HEK293 (cell line): ENCODE measurements at regions not wholly inside any gene's neighbourhood (a gene's known extent, or its start where the extent isn't known, plus 50 kb on each side); places are given as distances from the start of the nearest gene placed in this dataset.
A peak's percentile ranks its signal among the peaks of the same experiment; 100 is the strongest.

Source experiments
- CTCF ChIA-PET: fragments of 350-600 bp; formaldehyde crosslinking; extraction: SDS; loops from one replicate; lab custom pipeline; 2021; ENCODE audit warnings: antibody characterized with exemption; lab: Yijun Ruan, JAX
- POLR2A ChIA-PET: fragments of 300-600 bp; formaldehyde crosslinking; extraction: SDS; loops from one replicate; lab custom pipeline; 2020; ENCODE audit warnings: antibody characterized with exemption, inconsistent platforms; lab: Yijun Ruan, JAX
- H3K27ac ChIP-seq: fragments of 200-500 bp; sonication (Bioruptor generic); 2 replicates; pipeline ENCODE4 v1.5.1; 2014; ENCODE audit warnings: low read depth, low read length, control low read depth, inconsistent platforms; ENCODE audit errors: extremely low read depth
- H3K36me3 ChIP-seq, 2 experiments: fragments of 200-500 bp in 1 of 2; sonication (Bioruptor generic) in 1 of 2; 1 replicate in 1 of 2; 2 replicates in 1 of 2; pipeline ENCODE4 v1.5.1; 2014 to 2017; ENCODE audit warnings: inconsistent platforms in 2 of 2, low read length in 2 of 2; ENCODE audit not compliant: control insufficient read depth in 2 of 2, insufficient read depth in 1 of 2
- H3K4me1 ChIP-seq: fragments of 200-500 bp; sonication (Bioruptor generic); 2 replicates; pipeline ENCODE4 v1.5.1; 2014; ENCODE audit warnings: mild to moderate bottlenecking, low read length, inconsistent platforms; ENCODE audit not compliant: control insufficient read depth, insufficient read depth
- H3K4me3 ChIP-seq: 2 replicates; pipeline ENCODE4 v1.5.1; 2011; ENCODE audit warnings: low read depth, mild to moderate bottlenecking, control low read depth, low read length, moderate library complexity
- H3K9me3 ChIP-seq: fragments of 200-500 bp; sonication (Bioruptor generic); 2 replicates; pipeline ENCODE4 v1.5.1; 2014; ENCODE audit warnings: low read depth, low read length, inconsistent platforms; ENCODE audit not compliant: control insufficient read depth, insufficient read depth
- FEZF1 ChIP-seq: fragments of 450-650 bp; formaldehyde crosslinking; IDR thresholded peaks from 2 replicates; pipeline ENCODE4 v1.5.1; 2016; ENCODE audit warnings: missing biosample characterization, missing genetic modification characterization
- GFI1B ChIP-seq: fragments of 450-650 bp; formaldehyde crosslinking; IDR thresholded peaks from 2 replicates; pipeline ENCODE4 v1.5.1; 2016; ENCODE audit warnings: missing biosample characterization, missing genetic modification characterization
- GLIS1 ChIP-seq: fragments of 450-650 bp; formaldehyde crosslinking; IDR thresholded peaks from 2 replicates; pipeline ENCODE4 v1.5.1; 2016; ENCODE audit warnings: missing biosample characterization, missing genetic modification characterization
- KLF7 ChIP-seq: fragments of 450-650 bp; formaldehyde crosslinking; IDR thresholded peaks from 2 replicates; pipeline ENCODE4 v1.5.1; 2016; ENCODE audit warnings: missing biosample characterization, missing genetic modification characterization, borderline replicate concordance
- KLF8 ChIP-seq: fragments of 450-650 bp; formaldehyde crosslinking; IDR thresholded peaks from 2 replicates; pipeline ENCODE4 v1.5.1; 2016; ENCODE audit warnings: missing biosample characterization, missing genetic modification characterization
- MEIS1 ChIP-seq: sonication (generic); formaldehyde crosslinking; IDR thresholded peaks from 2 replicates; pipeline ENCODE4 v1.8.1; 2022; ENCODE audit warnings: missing genetic modification reagents, mild to moderate bottlenecking, borderline replicate concordance
- OSR2 ChIP-seq: fragments of 450-650 bp; formaldehyde crosslinking; IDR thresholded peaks from 2 replicates; pipeline ENCODE4 v1.5.1; 2016; ENCODE audit warnings: missing biosample characterization, missing genetic modification characterization
- SCRT2 ChIP-seq: fragments of 450-650 bp; formaldehyde crosslinking; IDR thresholded peaks from 2 replicates; pipeline ENCODE4 v1.5.1; 2016; ENCODE audit warnings: missing biosample characterization, missing genetic modification characterization
- SP3 ChIP-seq: fragments of 450-650 bp; formaldehyde crosslinking; IDR thresholded peaks from 2 replicates; pipeline ENCODE4 v1.5.1; 2016; ENCODE audit warnings: missing biosample characterization, missing genetic modification characterization
- TRIM28 ChIP-seq: IDR thresholded peaks from 2 replicates; pipeline ENCODE4 v1.6.1; 2011; ENCODE audit warnings: low read length, control low read depth, borderline replicate concordance
- ZFP37 ChIP-seq: fragments of 450-650 bp; formaldehyde crosslinking; IDR thresholded peaks from 2 replicates; pipeline ENCODE4 v1.5.1; 2016; ENCODE audit warnings: missing biosample characterization, missing genetic modification characterization
- ZFP69B ChIP-seq: fragments of 450-650 bp; formaldehyde crosslinking; IDR thresholded peaks from 2 replicates; pipeline ENCODE4 v1.5.1; 2016; ENCODE audit warnings: missing biosample characterization, missing genetic modification characterization
- ZNF112 ChIP-seq: fragments of 450-650 bp; formaldehyde crosslinking; IDR thresholded peaks from 2 replicates; pipeline ENCODE4 v1.5.0; 2017; ENCODE audit warnings: missing biosample characterization, missing genetic modification characterization
- ZNF132 ChIP-seq: fragments of 450-650 bp; formaldehyde crosslinking; IDR thresholded peaks from 2 replicates; pipeline ENCODE4 v1.5.1; 2017; ENCODE audit warnings: missing biosample characterization, missing genetic modification characterization, borderline replicate concordance
- ZNF146 ChIP-seq: fragments of 450-650 bp; formaldehyde crosslinking; IDR thresholded peaks from 2 replicates; pipeline ENCODE4 v1.5.1; 2016; ENCODE audit warnings: missing biosample characterization, missing genetic modification characterization
- ZNF24 ChIP-seq: fragments of 450-650 bp; formaldehyde crosslinking; IDR thresholded peaks from 2 replicates; pipeline ENCODE4 v1.5.1; 2016; ENCODE audit warnings: missing biosample characterization, missing genetic modification characterization
- ZNF274 ChIP-seq, 2 experiments: fragments of 200-500 bp in 1 of 2; fragments of 450-650 bp in 1 of 2; sonication (Bioruptor generic) in 1 of 2; formaldehyde crosslinking in 1 of 2; IDR thresholded peaks; 2 replicates each; pipeline versions ENCODE4 v1.5.1 to v1.6.1; 2014 to 2016; ENCODE audit warnings: borderline replicate concordance in 1 of 2, inconsistent platforms in 1 of 2, low read length in 1 of 2, missing biosample characterization in 1 of 2, missing genetic modification characterization in 1 of 2
- ZNF302 ChIP-seq: fragments of 450-650 bp; formaldehyde crosslinking; IDR thresholded peaks from 2 replicates; pipeline ENCODE4 v1.5.1; 2016; ENCODE audit warnings: missing biosample characterization, missing genetic modification characterization, low read depth
- ZNF350 ChIP-seq: fragments of 450-650 bp; formaldehyde crosslinking; IDR thresholded peaks from 2 replicates; pipeline ENCODE4 v1.5.0; 2017; ENCODE audit warnings: missing biosample characterization, mild to moderate bottlenecking, missing genetic modification characterization
- ZNF354C ChIP-seq: fragments of 450-650 bp; formaldehyde crosslinking; IDR thresholded peaks from 2 replicates; pipeline ENCODE4 v1.5.1; 2016; ENCODE audit warnings: missing biosample characterization, missing genetic modification characterization, low read depth, borderline replicate concordance
- ZNF404 ChIP-seq: fragments of 450-650 bp; formaldehyde crosslinking; IDR thresholded peaks from 2 replicates; pipeline ENCODE4 v1.5.1; 2017; ENCODE audit warnings: missing biosample characterization, missing genetic modification characterization
- ZNF501 ChIP-seq: fragments of 450-650 bp; formaldehyde crosslinking; IDR thresholded peaks from 2 replicates; pipeline ENCODE4 v1.5.1; 2016; ENCODE audit warnings: missing biosample characterization, missing genetic modification characterization
- ZNF837 ChIP-seq: fragments of 450-650 bp; formaldehyde crosslinking; IDR thresholded peaks from 2 replicates; pipeline ENCODE4 v1.5.1; 2016; ENCODE audit warnings: missing biosample characterization, missing genetic modification characterization
- TF ChIP-seq, protein P1 (sequence below): fragments of 450-650 bp; formaldehyde crosslinking; conservative IDR thresholded peaks from 2 replicates; pipeline ENCODE4 v1.5.1; 2016; ENCODE audit warnings: low read depth, missing biosample characterization, missing genetic modification characterization
- TF ChIP-seq, protein P2 (sequence below): fragments of 450-650 bp; formaldehyde crosslinking; IDR thresholded peaks from 2 replicates; pipeline ENCODE4 v1.5.1; 2017; ENCODE audit warnings: missing biosample characterization, missing genetic modification characterization

DNA sequence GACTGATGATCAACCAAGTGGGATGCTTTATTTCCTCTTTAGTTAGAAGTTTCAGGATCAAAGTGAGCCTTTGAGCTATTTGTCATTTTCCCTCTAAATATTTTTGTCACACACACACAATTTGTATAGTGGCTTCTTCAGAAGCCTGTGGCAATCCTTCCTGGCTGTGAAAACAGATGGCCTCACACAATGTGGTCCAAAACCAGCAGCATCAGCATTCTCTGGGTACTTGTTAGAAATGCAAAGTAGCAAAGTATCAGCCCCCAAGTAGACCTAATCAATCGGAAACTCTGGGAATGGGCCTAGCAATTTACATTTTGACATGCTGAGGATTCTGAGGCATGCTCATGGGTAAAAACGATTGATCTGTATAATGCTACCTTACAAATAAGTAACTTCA, 115.9 kb downstream of the PAX1 start:
- CTCF ChIA-PET: interaction anchor here (0.6 to 3.3 kb wide), 3 partner anchors 12 to 164 kb away, joined by 4 to 19 read pairs (median 5); no protein-coding TSS in a partner anchor
- Histone ChIP-seq H3K4me1 (no peaks in the 10 kb centered on the region), H3K9me3 (no peaks in the 10 kb centered on the region), H3K27ac (no peak overlapping the region)
- TF ChIP-seq ZNF274 (IDR thresholded peaks at IDR 0.05; ENCODE audit: low read length): no peak
- no peak for TF ChIP-seq ZNF274 (tag by site-specific recombination; IDR thresholded peaks at IDR 0.05; ENCODE audit: borderline replicate concordance)
- no peak for TF ChIP-seq ZNF302
- no peak for TF ChIP-seq TRIM28
- no peak for TF ChIP-seq ZNF112 (tag by site-specific recombination)
- TF ChIP-seq ZNF404 (tag by site-specific recombination): no peak
- no peak for TF ChIP-seq ZNF132 (tag by site-specific recombination)
- TF ChIP-seq ZNF354C (tag by site-specific recombination): no peak
- TF ChIP-seq, protein P1, sequence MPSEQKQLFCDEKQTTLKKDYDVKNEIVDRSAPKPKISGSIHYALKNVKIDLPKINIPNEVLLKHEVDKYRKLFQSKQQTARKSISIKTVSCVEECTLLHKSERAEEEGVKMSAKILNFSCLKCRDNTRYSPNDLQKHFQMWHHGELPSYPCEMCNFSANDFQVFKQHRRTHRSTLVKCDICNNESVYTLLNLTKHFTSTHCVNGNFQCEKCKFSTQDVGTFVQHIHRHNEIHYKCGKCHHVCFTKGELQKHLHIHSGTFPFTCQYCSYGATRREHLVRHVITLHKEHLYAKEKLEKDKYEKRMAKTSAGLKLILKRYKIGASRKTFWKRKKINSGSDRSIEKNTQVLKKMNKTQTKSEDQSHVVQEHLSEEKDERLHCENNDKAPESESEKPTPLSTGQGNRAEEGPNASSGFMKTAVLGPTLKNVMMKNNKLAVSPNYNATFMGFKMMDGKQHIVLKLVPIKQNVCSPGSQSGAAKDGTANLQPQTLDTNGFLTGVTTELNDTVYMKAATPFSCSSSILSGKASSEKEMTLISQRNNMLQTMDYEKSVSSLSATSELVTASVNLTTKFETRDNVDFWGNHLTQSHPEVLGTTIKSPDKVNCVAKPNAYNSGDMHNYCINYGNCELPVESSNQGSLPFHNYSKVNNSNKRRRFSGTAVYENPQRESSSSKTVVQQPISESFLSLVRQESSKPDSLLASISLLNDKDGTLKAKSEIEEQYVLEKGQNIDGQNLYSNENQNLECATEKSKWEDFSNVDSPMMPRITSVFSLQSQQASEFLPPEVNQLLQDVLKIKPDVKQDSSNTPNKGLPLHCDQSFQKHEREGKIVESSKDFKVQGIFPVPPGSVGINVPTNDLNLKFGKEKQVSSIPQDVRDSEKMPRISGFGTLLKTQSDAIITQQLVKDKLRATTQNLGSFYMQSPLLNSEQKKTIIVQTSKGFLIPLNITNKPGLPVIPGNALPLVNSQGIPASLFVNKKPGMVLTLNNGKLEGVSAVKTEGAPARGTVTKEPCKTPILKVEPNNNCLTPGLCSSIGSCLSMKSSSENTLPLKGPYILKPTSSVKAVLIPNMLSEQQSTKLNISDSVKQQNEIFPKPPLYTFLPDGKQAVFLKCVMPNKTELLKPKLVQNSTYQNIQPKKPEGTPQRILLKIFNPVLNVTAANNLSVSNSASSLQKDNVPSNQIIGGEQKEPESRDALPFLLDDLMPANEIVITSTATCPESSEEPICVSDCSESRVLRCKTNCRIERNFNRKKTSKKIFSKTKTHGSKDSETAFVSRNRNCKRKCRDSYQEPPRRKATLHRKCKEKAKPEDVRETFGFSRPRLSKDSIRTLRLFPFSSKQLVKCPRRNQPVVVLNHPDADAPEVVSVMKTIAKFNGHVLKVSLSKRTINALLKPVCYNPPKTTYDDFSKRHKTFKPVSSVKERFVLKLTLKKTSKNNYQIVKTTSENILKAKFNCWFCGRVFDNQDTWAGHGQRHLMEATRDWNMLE (tag by site-specific recombination): no peak
- TF ChIP-seq SP3: no peak
- no peak for TF ChIP-seq MEIS1
- TF ChIP-seq ZFP69B: no peak
- no peak for TF ChIP-seq GFI1B (tag by site-specific recombination)
- no peak for TF ChIP-seq KLF7
- TF ChIP-seq ZNF146 (tag by site-specific recombination): no peak
- no peak for TF ChIP-seq ZNF837 (tag by site-specific recombination)
- TF ChIP-seq ZNF350 (tag by site-specific recombination): no peak
- TF ChIP-seq ZNF24 (tag by site-specific recombination): no peak
- TF ChIP-seq, all 188 proteins: peak for 0
- POLR2A ChIA-PET: no interaction called here
- H3K36me3 ChIP-seq: no peaks in the 10 kb centered on the region
- H3K4me3 ChIP-seq: no peak overlapping the region

DNA sequence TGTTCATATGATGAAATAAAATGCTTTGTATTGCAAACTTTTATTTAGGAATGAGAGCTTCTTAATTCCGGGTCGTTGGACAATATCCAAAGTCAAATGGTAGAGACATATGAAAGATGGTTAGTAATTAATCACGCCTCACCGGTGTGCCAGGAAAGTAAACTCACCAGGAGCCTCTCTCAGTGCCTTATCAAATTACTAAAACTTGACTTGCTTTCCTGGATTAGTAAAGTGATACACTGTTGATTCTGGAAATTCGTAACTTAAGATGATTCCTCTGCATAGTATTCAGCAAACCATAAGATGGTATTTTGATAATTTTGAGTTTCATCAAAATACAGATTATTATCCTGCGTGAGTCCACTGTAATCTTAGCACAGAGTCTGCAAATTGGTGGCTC, 115.2 kb downstream of the PAX1 start:
- Histone ChIP-seq H3K27ac (no peak overlapping the region), H3K9me3 (no peaks in the 10 kb centered on the region), H3K4me3 (no peak overlapping the region), H3K4me1 (no peaks in the 10 kb centered on the region), H3K36me3 (no peaks in the 10 kb centered on the region)
- CTCF ChIA-PET: interaction anchor here (1.4 to 3.3 kb wide), 2 partner anchors 12 to 101 kb away, joined by 4 to 19 read pairs; no protein-coding TSS in a partner anchor
- no peak for TF ChIP-seq ZFP37 (tag by site-specific recombination)
- peak; percentile 59 for TF ChIP-seq GLIS1 (tag by site-specific recombination)
- peak; percentile 55; the same call in 1 of the 2 replicates for TF ChIP-seq FEZF1 (tag by site-specific recombination)
- TF ChIP-seq, protein P2, sequence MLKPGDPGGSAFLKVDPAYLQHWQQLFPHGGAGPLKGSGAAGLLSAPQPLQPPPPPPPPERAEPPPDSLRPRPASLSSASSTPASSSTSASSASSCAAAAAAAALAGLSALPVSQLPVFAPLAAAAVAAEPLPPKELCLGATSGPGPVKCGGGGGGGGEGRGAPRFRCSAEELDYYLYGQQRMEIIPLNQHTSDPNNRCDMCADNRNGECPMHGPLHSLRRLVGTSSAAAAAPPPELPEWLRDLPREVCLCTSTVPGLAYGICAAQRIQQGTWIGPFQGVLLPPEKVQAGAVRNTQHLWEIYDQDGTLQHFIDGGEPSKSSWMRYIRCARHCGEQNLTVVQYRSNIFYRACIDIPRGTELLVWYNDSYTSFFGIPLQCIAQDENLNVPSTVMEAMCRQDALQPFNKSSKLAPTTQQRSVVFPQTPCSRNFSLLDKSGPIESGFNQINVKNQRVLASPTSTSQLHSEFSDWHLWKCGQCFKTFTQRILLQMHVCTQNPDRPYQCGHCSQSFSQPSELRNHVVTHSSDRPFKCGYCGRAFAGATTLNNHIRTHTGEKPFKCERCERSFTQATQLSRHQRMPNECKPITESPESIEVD (tag by site-specific recombination): peak; percentile 69
- no peak for TF ChIP-seq SP3
- peak; percentile 36; the same call in 1 of the 2 replicates for TF ChIP-seq KLF8 (tag by site-specific recombination)
- no peak for TF ChIP-seq ZNF501 (tag by site-specific recombination)
- peak; percentile 58; the same call in 1 of the 2 replicates for TF ChIP-seq SCRT2 (tag by site-specific recombination)
- TF ChIP-seq OSR2 (tag by site-specific recombination): peak; percentile 65; the same call in 1 of the 2 replicates
- POLR2A ChIA-PET: no interaction called here
